ENCODE measurements at regions not wholly inside any gene's neighbourhood (a gene's known extent, or its start where the extent isn't known, plus 50 kb on each side); places are given as distances from the start of the nearest gene placed in this dataset.

GRCh38 chr3:162193148-162194095 lies 696.8 kb downstream of the OTOL1 start:
- no peak for DNase-seq (ENCODE audit: low read depth in 2 of 2)

- DNase-seq (ENCODE audit: low read depth in 2 of 2) = no peak
Measured at GRCh38 chr3:162195147-162195546, 698.5 kb downstream of the OTOL1 start.

DNA sequence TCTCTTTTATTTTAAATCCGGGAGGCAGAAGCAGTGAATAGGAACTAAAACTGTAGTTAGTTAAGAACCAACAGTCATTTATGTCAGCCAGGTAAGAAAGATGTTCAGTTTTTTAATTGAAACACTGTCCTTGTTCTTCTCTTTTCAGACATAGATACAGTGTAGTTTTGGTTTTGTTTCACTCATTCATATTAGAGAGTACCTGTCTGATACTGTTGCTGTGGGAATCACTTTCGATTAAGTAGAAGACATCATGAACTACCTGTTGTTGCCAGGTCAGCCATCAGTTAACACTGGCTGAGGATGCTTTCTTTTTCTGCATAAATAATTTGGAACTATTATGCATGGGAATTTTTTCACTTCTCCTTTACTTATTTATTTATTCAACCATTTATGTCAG lies 700.4 kb downstream of the OTOL1 start:
- no peak for DNase-seq (ENCODE audit: low read depth in 2 of 2)

DNA sequence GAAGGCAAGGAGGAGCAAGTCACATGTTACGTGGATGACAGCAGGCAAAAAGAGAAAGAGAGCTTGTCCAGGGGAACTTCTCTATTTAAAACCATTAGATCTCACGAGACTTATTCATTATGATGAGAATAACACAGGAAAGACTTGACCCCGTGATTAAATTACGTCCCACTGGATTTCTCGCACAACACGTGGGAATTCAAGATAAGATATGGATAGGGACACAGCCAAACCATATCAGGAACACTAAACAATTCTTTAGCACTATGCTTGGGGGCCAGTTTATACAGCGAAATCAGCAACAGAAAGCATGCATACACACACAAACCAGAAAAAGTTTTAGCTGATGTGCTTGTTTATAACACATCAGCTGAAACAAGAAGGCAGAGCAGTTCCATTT lies 704.2 kb downstream of the OTOL1 start:
- no peak for DNase-seq (ENCODE audit: low read depth in 2 of 2)

DNA sequence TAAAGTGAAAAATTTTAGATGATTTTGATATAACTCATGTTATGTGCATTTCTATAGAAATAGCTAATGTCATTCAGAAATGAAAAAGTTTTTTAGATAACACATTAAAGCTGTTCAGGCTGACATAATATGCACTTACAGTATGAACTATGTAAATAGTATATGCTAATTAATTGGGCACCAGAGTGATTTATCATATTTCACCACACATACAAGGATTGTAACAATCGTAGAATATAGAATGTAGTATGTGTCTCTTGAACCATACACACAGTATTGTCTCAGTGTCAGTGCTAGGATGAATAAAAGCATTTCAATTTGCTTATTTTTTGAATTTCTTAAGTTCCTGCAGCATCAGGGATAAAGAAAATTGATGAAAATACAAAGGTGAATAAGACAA lies 710.0 kb downstream of the OTOL1 start:
- DNase-seq (ENCODE audit: low read depth in 2 of 2) = no peak

DNA sequence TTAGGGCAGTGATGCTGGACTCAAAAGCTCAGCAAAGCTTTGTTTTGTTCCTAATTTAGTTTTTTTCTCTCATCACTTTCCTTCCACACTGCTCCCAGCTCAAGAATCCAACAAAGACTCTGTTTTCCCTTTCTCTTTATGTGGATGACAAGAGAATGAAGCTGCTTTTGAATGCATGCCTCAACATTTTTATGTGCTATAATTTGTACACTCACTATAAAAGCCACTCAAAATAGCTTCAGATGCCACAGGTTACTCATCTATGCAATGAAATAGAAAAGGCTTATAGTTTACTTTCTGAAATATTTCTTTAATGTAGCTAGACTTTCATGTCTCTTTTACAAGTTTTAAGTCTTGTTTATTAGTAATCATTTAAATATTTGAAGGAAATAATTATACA lies 714.9 kb downstream of the OTOL1 start:
- no peak for DNase-seq (ENCODE audit: low read depth in 2 of 2)

GRCh38 chr3:162213196-162213595 lies 716.6 kb downstream of the OTOL1 start:
- no peak for DNase-seq (ENCODE audit: low read depth in 2 of 2)

- DNase-seq (ENCODE audit: low read depth in 2 of 2) = no peak
Measured at GRCh38 chr3:162213956-162214355, 717.3 kb downstream of the OTOL1 start.

DNA sequence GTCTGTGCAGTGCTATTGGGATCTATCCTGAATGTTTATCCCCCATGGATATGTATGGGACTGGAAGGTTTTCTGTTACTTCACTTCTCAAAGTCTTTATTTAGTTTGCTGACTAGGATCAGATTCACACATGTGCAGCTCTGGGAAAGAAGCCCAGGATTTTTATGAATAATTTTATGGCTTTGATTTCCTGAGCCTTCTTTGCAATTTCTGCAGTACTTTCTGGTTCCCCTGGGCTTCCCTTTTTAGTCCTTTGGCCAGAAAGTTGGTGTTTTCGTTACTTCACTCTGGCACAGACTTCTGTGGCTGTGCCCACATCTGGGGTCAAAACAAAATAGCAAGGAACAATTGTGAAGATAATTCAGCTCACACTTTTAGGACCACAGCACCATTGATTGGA lies 721.0 kb downstream of the OTOL1 start:
- DNase-seq (ENCODE audit: low read depth in 2 of 2) = no peak

- DNase-seq (ENCODE audit: low read depth in 2 of 2) = no peak
Measured at GRCh38 chr3:162218479-162218878, 721.9 kb downstream of the OTOL1 start.

DNA sequence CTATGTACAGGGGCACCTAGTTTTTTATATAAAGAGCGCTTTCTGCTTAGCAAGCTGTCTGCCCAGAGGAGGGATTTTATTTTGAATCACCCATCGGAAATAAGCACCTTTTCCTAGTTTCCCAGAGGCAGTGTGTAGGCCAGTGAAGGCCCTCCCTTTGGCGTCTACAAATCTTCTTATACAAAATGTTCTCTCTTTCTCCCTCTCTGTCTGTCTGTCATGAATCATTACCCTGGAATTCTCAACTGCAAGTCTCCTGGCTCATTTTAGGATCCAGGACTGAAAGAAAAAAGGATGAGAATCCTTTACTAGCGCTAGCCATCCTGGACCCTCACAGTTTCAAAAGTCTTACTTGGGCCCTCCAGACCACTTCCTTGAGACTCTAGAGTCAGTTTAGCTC lies 728.1 kb downstream of the OTOL1 start:
- no peak for DNase-seq (ENCODE audit: low read depth in 2 of 2)

DNA sequence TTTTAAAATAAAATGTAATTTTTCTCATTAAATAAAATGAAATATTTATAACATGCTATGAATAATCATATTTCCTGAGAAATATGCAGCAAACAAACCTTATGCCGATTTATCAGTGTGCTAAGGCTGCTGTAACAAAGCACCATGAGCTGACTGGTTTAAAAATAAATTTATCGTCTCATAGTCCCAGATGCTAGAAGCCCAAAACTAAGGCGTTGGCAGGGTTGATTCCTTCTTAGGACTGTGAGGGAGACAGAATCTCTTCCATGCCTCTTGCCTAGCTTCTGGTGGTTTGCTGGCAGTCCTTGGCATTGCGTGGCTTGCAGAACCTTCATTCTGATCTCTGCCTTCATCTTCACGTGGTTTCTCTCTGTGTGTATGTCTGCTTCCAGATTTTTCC lies 740.3 kb downstream of the OTOL1 start:
- no peak for DNase-seq (ENCODE audit: low read depth in 2 of 2)

- DNase-seq (ENCODE audit: low read depth in 2 of 2) = no peak
Measured at GRCh38 chr3:162250782-162251181, 754.2 kb downstream of the OTOL1 start.

- no peak for DNase-seq (ENCODE audit: low read depth in 2 of 2)
Measured at GRCh38 chr3:162262129-162262528, 765.5 kb downstream of the OTOL1 start.

- no peak for DNase-seq (ENCODE audit: low read depth in 2 of 2)
Measured at GRCh38 chr3:162263596-162263995, 767.0 kb downstream of the OTOL1 start.

- DNase-seq (ENCODE audit: low read depth in 2 of 2) = no peak
Measured at GRCh38 chr3:162269636-162270458, 773.2 kb downstream of the OTOL1 start.

GRCh38 chr3:162274070-162274469 lies 777.5 kb downstream of the OTOL1 start:
- no peak for DNase-seq (ENCODE audit: low read depth in 2 of 2)

DNA sequence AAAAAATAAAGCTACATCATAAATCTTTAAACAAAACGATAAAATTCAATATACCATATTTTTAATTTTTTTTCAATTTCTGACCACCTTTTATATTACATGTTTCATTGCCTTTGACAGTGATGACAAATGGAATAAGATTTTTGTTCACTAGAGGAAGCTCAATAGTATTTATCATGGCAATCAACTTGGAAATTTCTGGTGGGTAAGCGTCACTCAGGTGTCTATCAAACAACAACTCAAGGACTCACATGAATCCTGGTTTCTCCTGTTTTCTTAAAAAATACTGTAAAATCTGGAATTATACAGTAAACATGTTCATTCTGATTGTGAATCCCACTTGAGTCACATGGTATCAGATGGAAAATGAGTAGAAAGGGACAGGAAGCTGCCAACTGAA lies 782.2 kb downstream of the OTOL1 start:
- no peak for DNase-seq (ENCODE audit: low read depth in 2 of 2)

DNA sequence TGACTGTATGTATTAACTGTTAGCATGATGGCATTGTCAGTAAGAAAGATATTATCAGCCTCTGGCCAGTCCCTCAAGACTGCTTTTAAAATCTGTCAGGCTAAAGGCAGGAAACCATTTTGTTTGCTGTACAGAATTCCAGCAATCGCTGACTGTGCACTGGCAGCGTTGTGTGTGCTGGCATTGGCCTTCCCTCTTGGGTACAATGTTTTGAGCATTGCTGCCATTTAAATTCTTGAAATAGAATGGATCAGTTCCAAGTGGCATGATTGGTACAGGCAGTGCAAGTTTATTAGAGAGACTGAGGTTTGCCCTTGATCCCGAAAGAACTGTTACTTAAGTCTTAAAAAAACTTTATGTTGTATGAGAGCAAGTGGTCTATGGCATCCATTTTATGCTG lies 788.7 kb downstream of the OTOL1 start:
- DNase-seq (ENCODE audit: low read depth in 2 of 2) = no peak

GRCh38 chr3:162287600-162287999 lies 791.0 kb downstream of the OTOL1 start:
- DNase-seq (ENCODE audit: low read depth in 2 of 2) = no peak

DNA sequence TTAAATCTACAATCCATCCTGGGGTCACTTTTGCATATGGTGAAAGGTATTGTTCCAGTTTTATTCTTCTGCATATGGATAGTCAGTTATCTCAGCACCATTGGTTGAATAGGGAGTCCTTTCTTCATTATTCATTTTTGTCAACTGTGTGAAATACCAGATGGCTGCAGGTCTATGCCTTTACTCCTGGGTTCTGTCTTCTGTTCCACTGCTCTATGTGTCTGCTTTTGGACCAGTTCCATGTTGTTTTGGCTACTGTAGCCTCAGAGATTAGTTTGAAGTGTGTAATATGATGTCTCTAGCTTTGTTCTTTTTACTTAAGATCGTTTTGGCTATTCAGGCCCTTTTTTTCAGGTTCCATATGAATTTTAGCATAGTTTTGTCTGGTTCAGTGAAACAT lies 795.8 kb downstream of the OTOL1 start:
- no peak for DNase-seq (ENCODE audit: low read depth in 2 of 2)

DNA sequence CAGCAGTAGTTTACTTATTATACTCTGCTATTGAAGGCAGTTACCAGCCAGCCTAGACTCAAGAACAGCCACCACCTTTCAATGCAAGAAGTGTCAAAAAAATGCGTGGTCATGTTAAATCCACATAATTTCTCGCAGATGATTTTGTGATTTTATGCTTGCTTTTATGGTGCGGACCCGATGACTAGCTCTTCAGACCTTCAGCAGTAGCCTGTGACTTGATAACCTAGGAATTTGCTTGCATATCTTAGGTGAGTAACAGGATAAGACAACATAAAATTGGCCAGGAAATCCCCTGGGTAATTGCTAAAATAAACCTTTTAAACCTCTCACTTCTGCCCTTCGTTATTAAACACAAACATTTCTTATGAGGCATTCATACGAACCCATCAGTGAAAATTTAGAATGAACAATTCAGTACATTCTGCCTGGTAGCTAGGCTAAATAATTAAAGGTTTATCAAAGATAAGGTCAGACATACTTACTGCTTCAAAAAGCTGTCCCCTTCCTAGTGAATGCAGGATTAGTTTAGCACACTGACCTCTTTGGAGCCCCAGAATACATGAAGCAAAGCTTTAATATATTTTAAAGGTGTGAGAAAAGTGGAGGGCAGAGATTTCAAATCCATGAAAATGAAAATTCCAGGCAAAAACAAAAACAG lies 798.8 kb downstream of the OTOL1 start:
- no peak for DNase-seq (ENCODE audit: low read depth in 2 of 2)

All from activated CD4-positive, alpha-beta T cell treated with anti-CD3 and anti-CD28 coated beads for 24 hours (primary cell).